ENCODE measurements at regions not wholly inside any gene's neighbourhood (a gene's known extent, or its start where the extent isn't known, plus 50 kb on each side); places are given as distances from the start of the nearest gene placed in this dataset.

DNA sequence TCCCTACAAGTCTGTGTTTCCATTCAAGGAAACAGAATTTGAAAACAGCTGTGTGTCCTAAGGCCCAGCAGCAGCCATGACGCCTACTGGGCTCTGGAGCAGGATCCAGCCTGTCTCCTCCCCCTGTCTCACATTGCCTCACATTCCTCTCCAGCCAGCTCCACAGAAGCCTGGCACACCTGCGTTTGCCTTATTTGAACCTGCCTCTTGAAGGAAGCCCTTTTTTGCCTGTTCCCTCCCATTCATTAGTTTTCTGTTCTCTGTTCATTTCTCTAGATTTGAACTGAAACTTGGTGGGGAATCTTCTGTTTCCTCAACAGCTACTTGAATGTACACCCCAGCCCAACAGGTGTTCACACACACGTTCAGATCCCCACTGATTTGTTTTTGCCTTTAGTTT lies 890.5 kb downstream of the TUSC7 start:
- DNase-seq (ENCODE audit: low read depth in 2 of 3, low spot score in 2 of 3) = no peak

DNA sequence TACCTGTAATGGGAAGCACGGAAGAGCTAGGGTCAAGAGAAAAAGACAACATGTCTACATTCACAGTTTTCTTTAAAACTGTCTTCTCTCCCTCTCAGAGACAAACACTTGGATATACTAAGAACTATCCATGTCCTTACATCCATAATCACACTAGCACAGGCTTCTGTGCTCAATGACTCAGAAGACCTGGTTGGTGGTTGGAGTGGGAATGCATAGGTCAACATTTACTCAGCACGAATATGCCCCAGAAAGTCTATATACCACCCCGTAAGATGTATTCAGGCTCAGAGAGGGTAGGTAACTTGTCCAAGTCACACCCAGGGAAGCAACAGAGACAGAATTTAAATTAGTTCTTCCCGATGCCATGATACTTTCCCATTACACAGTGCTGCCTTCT lies 891.1 kb downstream of the TUSC7 start:
- no peak for DNase-seq (ENCODE audit: low read depth in 2 of 3, low spot score in 2 of 3)

DNA sequence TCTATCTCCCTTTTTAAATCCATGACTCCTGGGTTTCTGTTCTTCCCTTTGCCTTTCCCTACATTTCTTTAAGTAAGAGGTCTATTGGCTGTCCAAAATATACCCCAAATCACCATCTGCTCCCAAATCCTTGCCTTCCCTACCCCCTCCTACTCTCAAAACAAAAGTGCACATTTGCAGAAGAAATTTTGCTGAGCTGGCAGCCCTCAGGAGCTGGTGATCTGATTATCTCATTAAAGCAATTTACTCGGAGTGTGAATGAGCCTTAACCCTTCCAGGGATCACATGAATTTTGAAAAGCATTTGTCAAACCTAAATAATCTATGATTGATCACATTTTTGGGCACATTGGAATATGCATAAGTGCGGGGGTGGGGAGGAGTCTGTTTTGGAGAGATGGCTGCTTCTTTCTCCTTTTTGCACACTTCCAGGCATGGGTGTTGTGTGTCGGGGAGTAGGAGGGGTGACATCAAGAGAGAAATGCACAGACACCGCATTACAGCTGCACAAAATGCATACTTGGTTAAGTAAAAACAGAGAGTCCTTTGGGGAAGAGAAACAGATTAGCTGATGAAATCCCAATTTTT lies 892.6 kb downstream of the TUSC7 start:
- DNase-seq (ENCODE audit: low read depth in 2 of 3, low spot score in 2 of 3) = no peak

DNA sequence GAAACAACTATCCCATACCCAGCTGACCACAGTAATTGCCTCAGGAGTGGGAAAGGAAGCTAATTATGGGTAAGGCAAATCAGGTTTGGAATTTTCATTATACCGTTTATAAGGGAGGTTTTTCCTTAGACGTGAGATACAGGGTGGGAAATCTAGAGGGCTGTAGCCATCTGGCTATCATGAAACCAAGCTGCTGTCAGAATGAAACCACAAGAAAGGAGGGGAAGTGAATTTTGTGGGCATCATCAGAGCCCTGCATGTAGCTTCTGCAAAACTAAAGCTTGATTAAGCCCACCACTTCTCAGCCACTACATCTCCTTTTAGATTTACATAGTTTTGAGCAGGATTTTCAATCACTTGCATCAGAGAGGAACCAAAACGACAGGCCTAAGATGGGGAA lies 893.5 kb downstream of the TUSC7 start:
- no peak for DNase-seq (ENCODE audit: low read depth in 2 of 3, low spot score in 2 of 3)

DNA sequence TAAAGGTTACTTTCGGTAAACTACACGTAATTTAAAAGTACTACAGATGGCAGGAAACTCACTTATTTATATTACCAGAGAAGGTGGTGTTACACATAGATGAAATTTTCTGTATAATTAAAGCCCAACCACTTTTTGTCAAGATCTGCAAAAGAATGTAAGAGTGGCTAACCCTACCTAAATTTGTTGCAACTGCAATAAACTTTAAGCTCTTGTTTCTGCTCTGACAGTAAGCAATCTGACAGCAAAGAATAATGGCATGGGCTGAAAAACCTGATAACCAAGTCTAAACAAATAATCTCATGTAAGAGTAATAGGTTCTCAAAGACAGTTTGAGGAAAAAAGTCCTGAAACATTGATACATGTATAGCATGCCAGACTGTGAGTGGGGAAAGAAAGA lies 897.3 kb downstream of the TUSC7 start:
- no peak for DNase-seq (ENCODE audit: low read depth in 2 of 3, low spot score in 2 of 3)

DNA sequence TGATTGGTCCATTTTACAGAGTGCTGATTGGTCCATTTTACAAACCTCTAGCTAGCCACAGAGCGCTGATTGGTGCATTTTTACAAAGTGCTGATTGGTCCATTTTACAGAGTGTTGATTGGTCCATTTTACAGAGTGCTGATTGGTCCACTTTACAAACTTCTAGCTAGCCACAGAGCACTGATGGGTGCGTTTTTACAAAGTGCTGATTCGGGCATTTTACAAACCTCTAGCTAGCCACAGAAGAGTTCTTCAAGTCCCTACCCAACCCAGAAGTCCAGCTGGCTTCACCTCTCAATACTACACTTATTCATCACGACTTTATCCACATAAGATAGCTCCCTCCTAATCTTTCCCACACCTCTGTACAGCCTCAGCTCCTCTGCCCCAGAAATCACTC lies 899.8 kb downstream of the TUSC7 start:
- no peak for DNase-seq (ENCODE audit: low read depth in 2 of 3, low spot score in 2 of 3)

DNA sequence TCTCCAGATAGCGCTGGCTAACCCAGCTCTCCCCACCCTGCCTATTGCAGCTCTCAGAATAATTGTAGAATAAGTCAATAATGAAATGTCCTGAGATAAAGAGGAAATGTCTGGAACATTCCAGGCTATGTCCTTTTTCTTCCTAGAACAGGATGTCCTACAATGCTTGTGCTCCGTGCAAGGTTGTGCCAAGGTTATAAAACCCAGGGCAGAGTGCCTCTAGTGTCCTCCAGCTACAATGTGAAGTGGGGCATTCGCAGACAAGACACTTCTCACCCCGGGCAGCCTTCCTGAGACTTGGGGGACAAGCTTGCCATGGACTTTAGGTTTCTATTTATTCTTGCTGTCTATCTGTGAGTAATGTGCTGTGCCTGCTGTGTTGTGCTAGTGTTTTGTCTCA lies 900.6 kb downstream of the TUSC7 start:
- DNase-seq (ENCODE audit: low read depth in 2 of 3, low spot score in 2 of 3) = no peak

DNA sequence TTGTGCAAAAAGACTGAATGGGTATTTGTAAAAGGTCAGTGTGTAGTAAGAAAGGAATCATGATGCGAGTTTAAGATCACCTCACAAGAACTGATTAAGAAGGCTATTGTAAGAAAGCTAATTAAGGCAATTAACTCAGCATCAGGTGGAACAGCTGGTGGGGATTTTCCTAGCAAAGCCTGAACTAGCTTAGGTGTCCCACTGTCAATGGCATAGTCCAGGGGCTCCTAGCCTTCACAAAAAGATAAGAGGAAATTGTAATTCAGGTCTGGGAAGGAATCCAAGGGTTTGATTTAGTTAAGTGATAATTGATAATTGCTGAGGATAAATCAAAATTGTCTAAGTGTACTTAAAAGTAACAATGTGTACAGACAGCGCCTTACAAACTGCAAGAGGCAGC lies 901.6 kb downstream of the TUSC7 start:
- DNase-seq (ENCODE audit: low read depth in 2 of 3, low spot score in 2 of 3) = no peak

DNA sequence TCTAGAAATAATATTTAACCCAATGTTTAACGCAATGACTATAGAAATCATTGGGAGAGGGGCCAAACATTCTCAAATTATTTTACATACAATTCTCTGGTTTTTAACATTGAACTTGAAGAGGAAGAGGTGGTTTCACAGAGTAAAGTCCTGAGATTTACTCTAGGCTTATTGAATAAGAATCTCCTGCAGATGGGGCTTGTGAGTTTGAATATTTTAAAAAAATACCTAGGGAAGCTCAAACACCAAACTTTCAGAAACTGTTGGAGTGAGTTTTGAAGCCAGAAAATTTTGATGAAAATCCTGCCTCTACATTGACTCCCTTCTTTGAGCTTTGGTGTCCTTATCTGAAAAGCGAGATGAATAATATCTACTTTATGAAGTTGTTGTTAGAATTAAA lies 906.6 kb downstream of the TUSC7 start:
- no peak for DNase-seq (ENCODE audit: low read depth in 2 of 3, low spot score in 2 of 3)

DNA sequence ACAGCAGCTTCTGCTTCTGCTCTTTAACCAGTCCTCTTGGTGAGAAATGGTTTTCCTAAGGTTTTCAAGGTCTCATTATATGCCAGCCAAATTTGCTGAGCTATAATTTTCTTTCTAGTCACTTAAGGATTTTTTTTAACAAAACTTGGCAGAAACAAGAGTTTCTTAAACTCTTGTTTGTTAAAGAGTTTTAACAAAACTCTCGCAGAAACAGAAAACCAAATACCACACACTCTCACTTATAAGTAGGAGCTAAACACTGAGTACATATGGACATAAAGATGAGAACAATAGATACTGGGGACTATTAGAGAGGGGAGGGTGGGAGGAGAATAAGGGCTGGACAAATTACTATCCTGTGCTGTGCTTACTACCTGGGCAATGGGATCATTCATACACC lies 908.3 kb downstream of the TUSC7 start:
- DNase-seq (ENCODE audit: low read depth in 2 of 3, low spot score in 2 of 3) = no peak

DNA sequence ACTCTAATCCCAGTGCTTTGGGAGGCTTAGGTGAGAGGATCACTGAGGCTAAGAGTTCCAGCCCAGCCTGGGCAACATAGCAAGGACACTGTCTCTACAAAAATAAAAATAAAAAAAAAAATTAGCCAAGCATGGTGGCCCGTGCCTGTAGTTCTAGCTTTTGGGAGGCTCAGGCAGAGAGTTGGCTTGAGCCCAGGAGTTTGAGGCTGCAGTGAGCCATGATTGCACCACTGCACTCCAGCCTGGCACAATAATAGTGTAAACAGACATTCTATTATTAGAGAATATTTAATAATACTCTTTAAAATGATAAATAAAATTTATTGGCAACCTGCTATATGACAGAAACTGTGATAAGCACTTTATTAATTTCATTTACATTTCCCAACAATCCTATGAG lies 908.9 kb downstream of the TUSC7 start:
- DNase-seq (ENCODE audit: low read depth in 2 of 3, low spot score in 2 of 3) = no peak

DNA sequence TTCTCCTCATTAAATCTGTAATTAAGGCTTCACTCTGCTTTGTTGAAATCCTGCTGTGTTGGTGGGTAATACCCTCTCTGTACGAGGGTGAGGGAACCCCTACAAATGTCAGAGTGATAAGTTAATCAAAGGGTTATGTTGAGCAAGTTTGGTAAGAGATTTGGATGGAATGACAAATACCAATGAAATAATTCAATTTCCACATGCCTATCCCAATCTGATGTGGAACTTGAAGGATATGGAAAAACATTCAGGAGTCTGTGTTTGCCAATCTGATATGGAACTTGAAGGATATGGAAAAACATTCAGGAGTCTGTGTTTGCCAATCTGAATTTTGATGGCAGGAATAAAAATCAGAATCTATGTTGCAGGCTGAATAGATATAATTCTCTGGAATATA lies 910.2 kb downstream of the TUSC7 start:
- DNase-seq (ENCODE audit: low read depth in 2 of 3, low spot score in 2 of 3) = no peak

DNA sequence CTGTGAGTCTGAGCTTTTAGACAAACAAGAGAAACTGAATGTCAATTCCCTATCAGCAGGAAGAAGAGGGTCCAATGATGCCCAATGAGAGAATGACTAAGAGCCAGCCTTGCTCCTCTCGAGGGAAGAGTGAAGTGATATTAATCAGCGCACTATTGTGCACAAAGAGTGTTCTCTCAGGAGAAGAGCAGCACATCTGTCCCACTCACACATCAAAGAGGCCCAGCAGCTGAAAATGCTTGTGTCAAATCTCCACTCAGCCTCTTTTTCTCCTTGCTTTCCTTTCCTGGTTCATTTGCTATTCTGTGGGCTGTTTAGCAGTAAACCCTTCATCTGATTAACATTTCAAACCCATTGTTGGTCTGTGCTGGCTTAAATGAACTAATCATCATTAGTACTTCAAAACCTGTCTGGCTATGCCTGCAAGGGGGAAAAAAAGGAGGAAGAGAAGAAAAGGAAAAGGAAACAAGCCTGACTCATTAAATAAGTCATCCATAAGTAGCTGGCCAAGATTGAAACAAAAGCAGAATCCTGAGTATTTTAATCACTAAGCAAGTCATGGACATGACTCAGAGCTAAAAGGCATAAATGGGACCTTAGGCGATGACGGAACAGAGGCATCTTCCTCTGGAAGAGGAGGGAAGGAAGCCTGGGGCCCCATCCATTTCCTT lies 912.7 kb downstream of the TUSC7 start:
- DNase-seq (ENCODE audit: low read depth in 2 of 3, low spot score in 2 of 3) = no peak

DNA sequence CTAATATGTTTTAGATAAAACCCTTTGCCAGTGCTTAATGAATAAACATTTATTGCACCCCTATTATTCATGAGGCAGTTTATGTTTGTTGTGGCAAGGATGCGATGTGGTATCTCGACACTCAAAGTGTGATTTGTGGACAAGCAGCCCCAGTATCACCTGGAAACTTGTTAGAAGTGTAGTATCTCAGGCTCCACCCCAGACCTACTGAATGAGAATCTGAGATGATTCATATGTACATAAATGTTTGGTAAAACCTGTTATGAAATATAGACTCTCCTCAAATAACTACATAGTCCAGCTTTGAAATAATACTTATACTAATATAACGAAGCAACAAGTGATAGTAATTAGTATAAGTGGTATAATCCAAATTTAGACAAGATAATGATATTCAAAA lies 914.8 kb downstream of the TUSC7 start:
- no peak for DNase-seq (ENCODE audit: low read depth in 2 of 3, low spot score in 2 of 3)

DNA sequence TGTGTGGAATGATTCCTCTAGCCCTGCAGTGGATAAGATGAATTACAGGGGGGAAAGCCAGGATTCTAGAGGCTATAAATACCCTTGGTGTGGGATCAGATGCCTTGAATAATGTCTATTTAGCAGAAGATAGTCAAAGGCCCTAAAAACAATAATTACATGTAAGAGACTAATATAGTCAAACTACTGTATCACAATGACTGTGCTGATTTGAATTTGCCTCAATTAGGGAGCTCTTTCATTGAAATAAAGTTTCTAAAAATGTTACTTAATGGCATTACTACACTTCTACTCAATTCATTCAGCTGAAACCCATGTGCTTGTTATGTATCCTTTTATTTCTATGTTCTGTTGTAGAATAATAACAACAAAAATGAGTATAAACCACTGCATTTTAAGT lies 915.6 kb downstream of the TUSC7 start:
- no peak for DNase-seq (ENCODE audit: low read depth in 2 of 3, low spot score in 2 of 3)

DNA sequence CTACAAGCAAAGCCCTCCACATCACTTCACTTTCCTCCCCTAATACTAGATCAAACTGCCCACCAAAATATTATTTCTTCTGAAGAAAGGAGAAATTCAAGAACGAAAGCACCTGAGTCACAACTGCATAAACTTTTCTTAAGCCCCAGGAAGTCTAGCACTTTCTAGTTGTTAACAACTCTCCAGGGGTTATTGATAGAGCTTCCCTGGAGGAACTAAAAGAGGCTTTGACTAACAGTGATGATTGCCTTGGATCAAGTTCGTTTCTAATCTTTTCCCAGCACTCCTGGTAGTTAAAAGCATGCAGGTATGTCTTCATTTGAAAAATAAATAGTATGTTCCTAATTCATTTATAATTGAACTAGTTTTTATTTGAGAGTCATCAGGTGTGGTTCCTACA lies 917.0 kb downstream of the TUSC7 start:
- DNase-seq (ENCODE audit: low read depth in 2 of 3, low spot score in 2 of 3) = no peak

DNA sequence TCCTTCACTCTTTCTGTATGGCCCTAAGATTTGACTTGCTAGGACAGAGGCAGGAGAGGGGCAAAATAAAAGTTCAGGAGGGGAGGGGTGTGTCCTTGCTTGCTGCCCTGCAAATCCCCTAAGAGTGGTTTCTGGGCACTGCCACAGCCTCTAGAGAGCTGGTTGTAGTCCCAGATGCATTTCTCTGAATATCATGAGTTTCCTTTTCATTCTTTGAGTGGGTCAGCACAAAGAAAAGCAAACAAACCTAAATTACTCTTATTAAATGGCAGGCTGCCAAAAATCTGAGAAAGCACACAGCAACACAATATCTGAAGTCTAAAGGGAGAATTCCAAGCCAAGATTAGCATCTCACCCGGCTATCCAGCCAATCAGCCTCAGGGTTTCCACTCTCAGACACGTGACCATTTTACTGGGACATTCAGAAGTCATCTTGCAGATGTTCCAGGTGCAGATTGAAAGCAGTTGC lies 919.3 kb downstream of the TUSC7 start:
- DNase-seq (ENCODE audit: low read depth in 2 of 3, low spot score in 2 of 3) = no peak

DNA sequence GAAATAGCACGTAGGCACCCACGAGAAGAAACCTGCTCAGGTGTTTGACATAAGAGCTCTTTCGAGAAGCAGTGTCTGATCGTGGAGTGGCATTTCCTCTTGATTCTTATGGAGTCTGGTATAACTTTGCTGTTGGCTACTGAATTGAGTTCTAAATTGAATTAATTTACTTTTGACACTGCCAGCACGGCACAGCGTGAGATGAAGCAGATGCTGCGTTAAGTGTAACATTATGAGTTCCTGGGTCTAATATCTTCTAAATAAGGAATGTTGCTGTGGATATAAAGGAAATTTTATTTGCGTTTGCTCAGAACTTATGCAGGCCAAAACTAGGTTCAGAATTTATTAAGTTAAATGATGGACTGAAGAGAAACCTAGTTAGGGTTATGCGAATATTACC lies 919.9 kb downstream of the TUSC7 start:
- DNase-seq (ENCODE audit: low read depth in 2 of 3, low spot score in 2 of 3) = no peak

DNA sequence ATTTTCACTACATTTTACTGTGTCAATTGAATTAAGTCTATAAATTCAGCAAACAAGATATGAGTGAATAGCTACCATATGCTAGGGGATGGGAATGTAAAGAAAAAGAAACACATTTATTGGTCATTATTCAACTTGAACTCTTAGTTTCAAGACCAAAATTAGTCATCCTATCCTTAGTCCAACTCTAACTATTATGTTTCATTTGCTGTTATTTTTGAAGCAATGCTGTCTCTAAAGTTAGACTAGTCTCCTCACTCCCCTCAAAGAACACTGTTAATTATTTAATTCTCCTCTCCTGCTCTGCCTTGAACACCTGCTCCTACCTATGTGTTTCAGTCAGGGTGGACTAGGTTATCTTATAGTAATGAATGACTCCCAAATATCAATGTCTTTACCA lies 920.9 kb downstream of the TUSC7 start:
- no peak for DNase-seq (ENCODE audit: low read depth in 2 of 3, low spot score in 2 of 3)

DNA sequence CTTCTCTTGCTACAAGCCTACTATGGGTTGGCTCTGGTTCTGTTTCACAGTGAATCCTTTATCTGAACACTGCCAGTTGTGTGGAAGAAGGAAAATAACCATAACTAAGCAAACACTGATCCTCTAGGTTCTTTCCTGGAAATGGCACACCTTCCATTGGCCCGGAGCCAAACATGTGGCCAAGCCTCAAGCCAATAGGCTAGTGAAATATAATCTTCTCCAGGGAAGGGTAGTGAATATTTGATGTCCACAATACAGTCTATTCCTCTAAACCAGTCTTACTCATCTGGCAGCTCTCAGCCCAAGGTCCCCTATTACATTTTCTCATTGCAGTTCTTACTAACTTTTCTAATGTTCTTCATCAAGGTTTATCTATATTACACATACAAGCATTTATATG lies 921.3 kb downstream of the TUSC7 start:
- no peak for DNase-seq (ENCODE audit: low read depth in 2 of 3, low spot score in 2 of 3)

DNA sequence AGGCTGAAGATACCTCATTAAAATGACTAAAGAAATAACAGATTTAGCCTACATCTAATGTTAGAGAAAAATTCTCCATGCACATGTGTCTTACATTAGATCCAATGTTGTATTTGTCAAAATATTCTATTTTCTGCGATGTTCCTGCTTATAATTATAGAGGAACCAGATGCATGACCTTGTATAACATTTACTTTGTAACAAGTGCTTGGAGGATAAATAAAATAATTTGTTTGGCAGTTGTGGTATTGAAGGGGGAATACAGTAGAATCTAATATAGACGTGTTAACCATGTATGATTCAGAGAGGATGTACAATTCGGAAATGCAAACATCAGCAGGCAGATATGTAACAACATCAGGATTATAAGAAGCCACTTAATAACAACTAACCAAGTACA lies 922.2 kb downstream of the TUSC7 start:
- no peak for DNase-seq (ENCODE audit: low read depth in 2 of 3, low spot score in 2 of 3)

DNA sequence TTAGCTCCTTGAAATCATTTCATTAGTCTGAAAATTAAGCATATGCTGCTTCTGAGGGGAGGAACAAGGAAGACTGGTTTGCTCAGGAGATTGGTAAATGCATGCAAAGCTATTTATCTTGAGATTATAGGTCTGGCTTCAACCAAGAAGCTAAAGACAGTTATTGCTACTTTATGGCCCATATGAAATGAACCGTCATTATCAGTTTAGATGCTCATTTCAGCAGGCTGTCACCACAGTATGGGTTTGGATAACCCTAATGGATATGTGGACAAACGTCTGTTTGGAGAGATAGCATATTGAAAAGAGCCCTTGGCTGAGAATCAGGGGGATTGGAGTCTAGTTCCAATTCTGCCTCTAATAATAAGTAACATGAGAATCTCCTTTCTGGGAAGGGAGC lies 922.6 kb downstream of the TUSC7 start:
- no peak for DNase-seq (ENCODE audit: low read depth in 2 of 3, low spot score in 2 of 3)

DNA sequence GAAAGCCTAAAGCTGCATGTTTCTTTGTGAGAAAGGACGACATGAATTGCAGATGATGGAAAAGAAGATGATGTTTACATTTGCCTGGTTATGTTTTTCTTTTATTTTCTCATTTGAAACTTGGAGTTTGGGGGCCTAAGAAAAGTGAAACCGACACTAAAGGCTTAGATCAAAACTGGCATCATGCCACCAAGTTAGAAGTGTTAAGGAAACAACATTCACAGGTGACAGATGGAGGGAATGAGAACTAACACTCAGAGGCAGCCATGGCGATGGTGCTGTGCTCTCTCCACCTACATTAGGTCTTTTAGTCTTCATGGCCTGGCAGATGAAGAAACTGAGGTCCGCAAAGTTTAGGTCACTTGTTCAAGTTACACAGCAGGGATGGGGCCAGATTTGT lies 923.6 kb downstream of the TUSC7 start:
- DNase-seq (ENCODE audit: low read depth in 2 of 3, low spot score in 2 of 3) = no peak
